Brain microvascular endothelial cell (primary cell): ENCODE measurements at regions not wholly inside any gene's neighbourhood (a gene's known extent, or its start where the extent isn't known, plus 50 kb on each side); places are given as distances from the start of the nearest gene placed in this dataset.
A peak's percentile ranks its signal among the peaks of the same experiment; 100 is the strongest.

Source experiments
- DNase-seq: peaks from one replicate; pipeline ENCODE4 v3.0.0-alpha.2; 2020
- H3K27ac ChIP-seq: fragments of 250-450 bp; sonication (Bioruptor Pico); 2 replicates; pipeline ENCODE4 v1.5.1; 2020; ENCODE audit warnings: mild to moderate bottlenecking, moderate library complexity
- H3K27me3 ChIP-seq: fragments of 250-450 bp; sonication (Bioruptor Pico); replicated peaks from 2 replicates; pipeline ENCODE4 v1.5.1; 2020; ENCODE audit warnings: mild to moderate bottlenecking
- H3K36me3 ChIP-seq: fragments of 250-450 bp; sonication (Bioruptor Pico); replicated peaks from 2 replicates; pipeline ENCODE4 v1.5.1; 2020; ENCODE audit warnings: mild to moderate bottlenecking
- H3K4me3 ChIP-seq: 2 replicates; pipeline ENCODE4 v1.5.1; 2011; ENCODE audit warnings: low read depth, mild to moderate bottlenecking, control low read depth, low read length, moderate library complexity
- in situ Hi-C: cut with HindIII; loops from 2 replicates; pipeline ENCODE4 v1.10.0; 2017; ENCODE audit warnings: low sequenced_read_pairs, low pct_ligation_motif_present
- TF ChIP-seq, protein P1 (sequence below): IDR thresholded peaks from 2 replicates; pipeline ENCODE4 v1.5.1; 2011; ENCODE audit warnings: low read depth, mild to moderate bottlenecking, moderate library complexity, low read length, control low read depth, inconsistent platforms; ENCODE audit errors: missing control alignments

DNA sequence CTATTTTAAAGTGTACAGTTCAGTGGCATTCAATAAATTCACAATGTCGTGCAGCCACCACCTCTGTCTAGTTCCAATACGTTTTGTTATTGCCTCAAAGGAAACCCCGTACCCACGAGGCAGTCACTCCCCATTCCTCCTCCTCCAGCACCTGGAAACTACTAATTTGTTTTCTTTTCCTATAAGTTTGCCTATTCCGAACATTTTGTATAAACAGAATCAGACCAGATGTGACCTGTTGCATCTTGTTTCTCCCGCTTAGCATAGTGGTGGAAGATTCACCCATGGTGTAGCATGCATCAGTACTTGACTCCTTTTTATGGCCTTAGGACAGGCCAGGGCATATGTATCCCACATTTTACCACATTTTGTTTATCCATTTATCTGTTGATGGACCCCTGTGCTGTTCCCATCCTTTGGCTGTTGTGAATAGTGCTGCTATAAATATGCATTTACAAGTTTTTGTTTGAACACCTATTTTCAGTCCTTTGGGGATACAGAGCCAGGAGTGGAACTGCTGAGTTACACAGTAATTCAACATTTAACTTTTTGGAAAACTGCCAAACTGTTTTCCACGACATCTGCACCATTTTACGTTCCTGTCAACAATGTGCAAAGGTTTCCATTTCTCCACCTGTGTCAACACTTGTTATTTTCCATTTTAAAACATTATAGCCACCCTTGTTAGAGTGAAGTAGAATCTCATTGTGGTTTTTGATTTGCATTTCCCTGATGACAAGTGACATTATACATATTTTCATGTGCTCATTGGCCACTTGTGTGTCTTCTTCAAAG, 57.8 kb upstream of the STX18 start:
- Histone ChIP-seq H3K4me3 (no peak overlapping the region), H3K27ac (no peak overlapping the region), H3K27me3 (no peaks in the 10 kb centered on the region), H3K36me3 (no peaks in the 10 kb centered on the region)
- in situ Hi-C loops: no loop called here
- DNase-seq: no peak
- TF ChIP-seq, protein P1, sequence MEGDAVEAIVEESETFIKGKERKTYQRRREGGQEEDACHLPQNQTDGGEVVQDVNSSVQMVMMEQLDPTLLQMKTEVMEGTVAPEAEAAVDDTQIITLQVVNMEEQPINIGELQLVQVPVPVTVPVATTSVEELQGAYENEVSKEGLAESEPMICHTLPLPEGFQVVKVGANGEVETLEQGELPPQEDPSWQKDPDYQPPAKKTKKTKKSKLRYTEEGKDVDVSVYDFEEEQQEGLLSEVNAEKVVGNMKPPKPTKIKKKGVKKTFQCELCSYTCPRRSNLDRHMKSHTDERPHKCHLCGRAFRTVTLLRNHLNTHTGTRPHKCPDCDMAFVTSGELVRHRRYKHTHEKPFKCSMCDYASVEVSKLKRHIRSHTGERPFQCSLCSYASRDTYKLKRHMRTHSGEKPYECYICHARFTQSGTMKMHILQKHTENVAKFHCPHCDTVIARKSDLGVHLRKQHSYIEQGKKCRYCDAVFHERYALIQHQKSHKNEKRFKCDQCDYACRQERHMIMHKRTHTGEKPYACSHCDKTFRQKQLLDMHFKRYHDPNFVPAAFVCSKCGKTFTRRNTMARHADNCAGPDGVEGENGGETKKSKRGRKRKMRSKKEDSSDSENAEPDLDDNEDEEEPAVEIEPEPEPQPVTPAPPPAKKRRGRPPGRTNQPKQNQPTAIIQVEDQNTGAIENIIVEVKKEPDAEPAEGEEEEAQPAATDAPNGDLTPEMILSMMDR: no peak

DNA sequence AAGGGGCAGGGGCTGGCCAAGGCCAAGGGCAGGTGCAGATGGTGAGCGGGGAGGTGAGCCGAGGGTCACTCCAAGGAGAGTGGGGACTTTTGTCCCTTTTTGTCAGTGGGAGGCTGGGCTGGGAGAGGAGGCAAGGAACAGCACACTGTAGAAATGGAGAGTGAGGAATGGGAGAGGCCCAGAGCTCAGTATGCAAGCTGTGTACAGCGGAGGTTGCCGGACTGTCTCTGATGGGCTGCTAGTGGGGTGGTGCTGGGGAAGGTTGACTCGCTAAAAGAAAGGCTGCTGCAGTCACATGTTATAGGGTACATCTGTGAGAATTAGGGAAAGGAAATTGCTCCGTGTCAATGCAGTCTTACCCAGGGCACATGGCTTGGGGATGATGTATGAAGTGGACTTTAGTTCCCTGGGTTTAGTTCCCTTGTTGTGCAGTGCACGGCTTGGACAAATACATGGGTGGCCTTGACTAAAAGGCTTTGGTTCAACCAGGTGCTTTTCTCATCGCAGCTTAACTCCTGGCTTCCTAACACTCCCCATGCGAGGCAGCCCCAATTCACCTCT, 57.1 kb upstream of the STX18 start:
- Histone ChIP-seq H3K27ac (no peak overlapping the region), H3K27me3 (no peaks in the 10 kb centered on the region), H3K4me3 (no peak overlapping the region), H3K36me3 (no peaks in the 10 kb centered on the region)
- in situ Hi-C loops: no loop called here
- DNase-seq: no peak
- TF ChIP-seq, protein P1: no peak

DNA sequence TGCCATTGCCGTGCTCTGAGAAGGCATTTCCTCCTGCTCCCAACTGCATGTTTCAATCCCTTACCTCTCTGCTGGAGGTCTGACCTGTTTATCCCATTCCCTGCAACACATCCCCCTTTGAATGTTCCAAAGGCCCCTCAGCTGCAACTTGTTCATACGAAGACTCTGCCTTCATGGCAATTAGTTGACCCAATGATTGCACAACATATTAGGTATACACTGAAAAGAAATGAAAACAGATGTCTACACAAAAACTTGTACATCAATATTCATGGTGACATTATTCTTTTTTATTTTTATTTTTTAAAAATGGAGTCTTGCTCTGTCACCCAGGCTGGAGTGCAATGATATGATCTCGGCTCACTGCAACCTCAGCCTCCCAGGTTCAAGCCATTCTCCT, 54.9 kb upstream of the STX18 start:
- TF ChIP-seq, protein P1: no peak
- in situ Hi-C loops: no loop called here
- DNase-seq: no peak

DNA sequence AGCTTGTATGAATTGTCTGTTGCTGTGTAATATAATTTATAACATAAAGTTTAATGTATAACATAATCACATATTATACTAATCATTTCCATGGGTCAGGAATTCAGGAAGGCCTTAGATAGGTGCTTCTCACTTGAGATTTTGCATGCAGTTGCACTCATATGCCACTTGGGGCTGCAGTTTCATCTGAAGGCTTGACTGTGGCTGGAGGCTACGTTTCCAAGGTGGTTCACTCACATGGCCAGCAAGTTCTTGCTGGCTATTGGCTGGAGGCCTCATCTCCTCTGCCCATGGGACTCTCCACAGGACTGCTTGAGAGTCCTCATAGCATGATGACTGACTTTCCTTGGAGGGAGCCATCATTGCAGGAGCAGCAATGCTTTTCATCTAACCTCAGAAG, 53.4 kb upstream of the STX18 start:
- H3K4me3 ChIP-seq: no peak overlapping the region
- TF ChIP-seq, protein P1: peak; percentile 45
- no peak overlapping the region for H3K27ac ChIP-seq
- H3K36me3 ChIP-seq: no peaks in the 10 kb centered on the region
- no peaks in the 10 kb centered on the region for H3K27me3 ChIP-seq
- no peak for DNase-seq
- in situ Hi-C loops: no loop called here

More for the DNA sequence above, 54.9 kb upstream of the STX18 start:
- Histone ChIP-seq H3K27me3 (no peaks in the 10 kb centered on the region), H3K36me3 (no peaks in the 10 kb centered on the region), H3K27ac (no peak overlapping the region), H3K4me3 (no peak overlapping the region)

DNA sequence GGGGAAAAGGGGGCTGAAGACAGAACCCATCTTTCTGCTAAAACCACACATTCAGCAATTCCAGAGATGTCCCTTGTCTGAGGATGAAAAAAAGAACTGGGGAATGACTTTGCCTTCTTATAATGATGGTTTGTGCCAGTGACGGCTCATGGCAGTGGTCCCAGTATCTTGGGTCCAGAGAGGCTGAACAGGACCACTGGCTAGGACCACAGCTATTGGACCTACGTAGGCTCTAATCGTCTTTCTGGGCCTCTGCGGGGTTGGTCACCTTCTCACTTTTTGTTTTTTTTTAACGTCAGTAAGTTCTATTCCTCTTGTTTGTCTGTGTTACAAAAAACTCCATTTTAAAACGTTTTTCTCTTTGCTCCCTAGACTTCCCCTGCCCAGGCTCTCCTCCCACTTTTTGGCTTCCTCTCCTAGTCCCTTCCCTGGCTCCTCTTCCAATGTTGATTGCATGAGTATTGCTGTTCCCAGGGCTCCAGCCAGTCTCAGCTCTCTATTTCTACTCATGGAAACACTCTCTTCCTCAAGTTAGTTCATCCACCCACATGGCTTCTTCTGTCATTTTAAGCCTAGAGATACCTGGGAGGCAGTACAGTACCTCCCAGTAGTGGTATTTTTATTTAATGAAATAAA, 52.6 kb upstream of the STX18 start:
- in situ Hi-C loops: no loop called here
- Histone ChIP-seq H3K27ac (no peak overlapping the region), H3K4me3 (no peak overlapping the region), H3K27me3 (no peaks in the 10 kb centered on the region), H3K36me3 (no peaks in the 10 kb centered on the region)
- DNase-seq: no peak
- TF ChIP-seq, protein P1: no peak
